ENCODE measurements at regions not wholly inside any gene's neighbourhood (a gene's known extent, or its start where the extent isn't known, plus 50 kb on each side); places are given as distances from the start of the nearest gene placed in this dataset.
A peak's percentile ranks its signal among the peaks of the same experiment; 100 is the strongest.

GRCh38 chr2:96438589-96438988 lies 66.6 kb downstream of the NEURL3 start:
- DNase-seq (ENCODE audit: low spot score), result no peak

DNA sequence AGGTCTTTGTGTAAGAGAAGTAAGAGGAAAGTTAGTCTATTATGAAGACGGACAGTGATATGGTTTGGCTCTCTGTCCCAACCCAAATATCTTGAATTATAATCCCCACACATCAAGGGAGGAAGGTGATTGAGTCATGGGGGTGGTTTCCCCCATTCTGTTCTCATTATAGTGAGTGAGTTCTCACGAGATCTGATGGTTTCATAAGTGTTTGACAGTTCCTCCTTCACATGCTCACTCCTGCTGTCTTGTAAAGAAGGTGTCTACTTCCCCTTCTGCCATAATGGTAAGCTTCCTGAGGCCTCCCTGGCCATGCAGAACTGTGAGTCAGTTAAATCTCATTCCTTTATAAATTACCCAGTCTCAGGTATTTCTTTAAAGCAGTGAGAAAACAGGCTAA lies 67.6 kb downstream of the NEURL3 start:
- no peak for DNase-seq (ENCODE audit: low spot score)

DNA sequence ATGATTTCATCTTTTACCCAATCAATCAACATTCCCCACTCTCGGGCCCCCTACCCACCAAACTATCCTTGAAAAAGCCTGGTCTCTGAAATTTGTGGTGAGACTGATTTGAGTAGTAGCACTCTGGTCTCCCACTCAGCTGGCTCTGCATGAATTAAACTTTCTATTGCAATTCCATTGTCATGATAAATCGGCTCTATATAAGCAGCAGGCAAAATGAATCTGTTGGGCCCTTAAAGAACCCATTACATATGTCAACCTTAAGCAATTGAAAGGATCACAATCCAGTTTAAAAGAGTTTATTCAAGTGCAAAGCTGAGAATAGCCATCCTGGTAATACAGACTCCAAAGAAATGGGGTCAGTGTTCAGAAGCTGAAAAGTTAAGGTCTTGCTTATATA lies 68.2 kb downstream of the NEURL3 start:
- no peak for DNase-seq (ENCODE audit: low spot score)

- no peak for DNase-seq (ENCODE audit: low spot score)
Measured at GRCh38 chr2:96436416-96436815, 68.7 kb downstream of the NEURL3 start.

GRCh38 chr2:96431319-96431718 lies 73.8 kb downstream of the NEURL3 start:
- no peak for DNase-seq (ENCODE audit: low spot score)

GRCh38 chr2:96430394-96430988 lies 74.7 kb downstream of the NEURL3 start:
- no peak for DNase-seq (ENCODE audit: low spot score)

- peak; percentile 80 for DNase-seq (ENCODE audit: low spot score)
Measured at GRCh38 chr2:96427917-96428316, 77.2 kb downstream of the NEURL3 start.

GRCh38 chr2:96427169-96427568 lies 78.0 kb downstream of the NEURL3 start:
- DNase-seq (ENCODE audit: low spot score), result no peak

- DNase-seq (ENCODE audit: low spot score), result no peak
Measured at GRCh38 chr2:96423828-96424227, 81.3 kb downstream of the NEURL3 start.
